H1 (cell line): ENCODE measurements at regions not wholly inside any gene's neighbourhood (a gene's known extent, or its start where the extent isn't known, plus 50 kb on each side); places are given as distances from the start of the nearest gene placed in this dataset.

Experiments used
- CTCF ChIA-PET: fragments of 300-600 bp; sonication (Branson Sonifier 250); formaldehyde crosslinking; loops from one replicate; lab custom pipeline; 2021; ENCODE audit not compliant: partially characterized antibody; lab: Charles Lee
- POLR2A ChIA-PET: fragments of 300-600 bp; sonication (Branson Sonifier 250); formaldehyde crosslinking; loops from one replicate; lab custom pipeline; 2021; ENCODE audit warnings: inconsistent platforms; ENCODE audit not compliant: partially characterized antibody; lab: Charles Lee
- DNase-seq, 2 experiments: peaks; one replicate each; pipeline versions ENCODE4 v3.0.0 to v3.0.0-alpha.2; 2010 to 2022; ENCODE audit warnings: low spot score in 2 of 2, low read depth in 1 of 2, mixed read lengths in 1 of 2
- FAIRE-seq: peaks from 2 replicates; lab custom pipeline; 2011; peaks lifted over from hg19 to GRCh38; lab: Jason Lieb, UNC
- H2AFZ ChIP-seq: 2 replicates; pipeline ENCODE4 v1.8.1; 2012; ENCODE audit warnings: low read length, inconsistent platforms
- H2AK5ac ChIP-seq: 2 replicates; pipeline ENCODE4 v1.6.1; 2013; ENCODE audit warnings: low read depth, low read length
- H2BK120ac ChIP-seq: replicated peaks from 2 replicates; pipeline ENCODE3; 2013; ENCODE audit warnings: low read depth, low read length, inconsistent platforms
- H2BK12ac ChIP-seq: 2 replicates; pipeline ENCODE4 v1.6.1; 2013; ENCODE audit warnings: low read depth, low read length
- H2BK15ac ChIP-seq: 2 replicates; pipeline ENCODE4 v1.6.1; 2013; ENCODE audit warnings: low read length
- H2BK20ac ChIP-seq: 2 replicates; pipeline ENCODE4 v1.6.1; 2013; ENCODE audit warnings: low read length
- H2BK5ac ChIP-seq: 2 replicates; pipeline ENCODE4 v1.6.1; 2013; ENCODE audit warnings: low read depth, low read length
- H3K14ac ChIP-seq: 2 replicates; pipeline ENCODE4 v1.6.1; 2013; ENCODE audit warnings: inconsistent platforms; ENCODE audit not compliant: insufficient read length
- H3K18ac ChIP-seq: 2 replicates; pipeline ENCODE4 v1.6.1; 2013; ENCODE audit warnings: low read length; ENCODE audit errors: extremely low read depth
- H3K23ac ChIP-seq: 2 replicates; pipeline ENCODE4 v1.6.1; 2013; ENCODE audit warnings: inconsistent platforms; ENCODE audit not compliant: insufficient read length
- H3K23me2 ChIP-seq: 2 replicates; pipeline ENCODE4 v1.6.1; 2013; ENCODE audit warnings: low read depth, low read length
- H3K27ac ChIP-seq: 2 replicates; pipeline ENCODE4 v1.6.1; 2011; ENCODE audit warnings: low read depth, low read length, inconsistent platforms
- H3K27me3 ChIP-seq, 4 experiments: replicated peaks in 1 of 4; 1 replicate in 1 of 4; 2 replicates in 3 of 4; pipeline versions ENCODE4 v1.6.1 to v1.8.1; 2011 to 2013; ENCODE audit warnings: low read length in 3 of 4, mild to moderate bottlenecking in 3 of 4, inconsistent platforms in 2 of 4, mixed read lengths in 2 of 4, moderate library complexity in 1 of 4; ENCODE audit not compliant: control insufficient read depth in 3 of 4, insufficient read depth in 3 of 4; ENCODE audit errors: extremely low read depth in 1 of 4
- H3K36me3 ChIP-seq, 4 experiments: 2 replicates each; pipeline versions ENCODE4 v1.6.1 to v1.8.1; 2011 to 2013; ENCODE audit warnings: mild to moderate bottlenecking in 4 of 4, low read length in 3 of 4, moderate library complexity in 2 of 4, control low read depth in 1 of 4, inconsistent platforms in 1 of 4; ENCODE audit not compliant: insufficient read depth in 4 of 4, control insufficient read depth in 2 of 4
- H3K4ac ChIP-seq: replicated peaks from 2 replicates; pipeline ENCODE3; 2013; ENCODE audit warnings: low read length, low read depth, mixed read lengths, inconsistent platforms; ENCODE audit not compliant: insufficient read length
- H3K4me1 ChIP-seq, 4 experiments: replicated peaks in 1 of 4; 1 replicate in 1 of 4; 2 replicates in 3 of 4; pipeline versions ENCODE4 v1.6.1 to v1.8.1; 2011 to 2013; ENCODE audit warnings: low read length in 3 of 4, inconsistent platforms in 2 of 4, mixed read lengths in 1 of 4; ENCODE audit not compliant: insufficient read depth in 4 of 4, control insufficient read depth in 3 of 4
- H3K4me2 ChIP-seq, 2 experiments: 2 replicates each; pipeline versions ENCODE4 v1.6.1 to v1.8.1; 2011 to 2013; ENCODE audit warnings: low read depth in 2 of 2, low read length in 2 of 2, control low read depth in 1 of 2, inconsistent platforms in 1 of 2, mild to moderate bottlenecking in 1 of 2; ENCODE audit not compliant: insufficient read depth in 1 of 2
- H3K4me3 ChIP-seq, 4 experiments: fragments of 200-600, 300-600 bp in 1 of 4; sonication (generic), shearing (Covaris generic), sonication (Bioruptor Twin) in 1 of 4; 2 replicates each; pipeline versions ENCODE4 v1.5.1 to v1.8.1; 2011 to 2016; ENCODE audit warnings: low read length in 4 of 4, low read depth in 3 of 4, control low read depth in 2 of 4, inconsistent platforms in 2 of 4, mild to moderate bottlenecking in 2 of 4, mixed read lengths in 1 of 4, moderate library complexity in 1 of 4; ENCODE audit not compliant: insufficient read depth in 2 of 4; ENCODE audit errors: extremely low read depth in 1 of 4
- H3K56ac ChIP-seq: replicated peaks from 2 replicates; pipeline ENCODE3; 2013; ENCODE audit warnings: low read depth, mild to moderate bottlenecking, mixed read lengths, low read length, inconsistent platforms; ENCODE audit not compliant: insufficient read length
- H3K79me1 ChIP-seq: 2 replicates; pipeline ENCODE4 v1.6.1; 2013; ENCODE audit warnings: low read depth, low read length, control low read depth
- H3K79me2 ChIP-seq, 2 experiments: 2 replicates each; pipeline versions ENCODE4 v1.6.1 to v1.8.1; 2012 to 2013; ENCODE audit warnings: low read length in 2 of 2, mild to moderate bottlenecking in 2 of 2, inconsistent platforms in 1 of 2; ENCODE audit not compliant: insufficient read depth in 2 of 2, control insufficient read depth in 1 of 2
- H3K9ac ChIP-seq, 4 experiments: replicated peaks in 1 of 4; 1 replicate in 1 of 4; 2 replicates in 3 of 4; pipeline versions ENCODE4 v1.6.1 to v1.8.1; 2011 to 2013; ENCODE audit warnings: low read depth in 3 of 4, low read length in 3 of 4, control low read depth in 2 of 4, mild to moderate bottlenecking in 2 of 4, moderate library complexity in 2 of 4, inconsistent platforms in 1 of 4; ENCODE audit errors: extremely low read depth in 1 of 4
- H3K9me3 ChIP-seq, 2 experiments: 2 replicates each; pipeline versions ENCODE4 v1.6.1 to v1.8.1; 2012 to 2013; ENCODE audit warnings: mild to moderate bottlenecking in 2 of 2, moderate library complexity in 2 of 2, control low read depth in 1 of 2, inconsistent platforms in 1 of 2, low read depth in 1 of 2, low read length in 1 of 2, mixed read lengths in 1 of 2; ENCODE audit not compliant: insufficient read depth in 2 of 2
- H4K20me1 ChIP-seq, 2 experiments: replicated peaks in 1 of 2; 2 replicates each; pipeline versions ENCODE3 to v1.8.1; 2011 to 2013; ENCODE audit warnings: inconsistent platforms in 2 of 2, low read length in 2 of 2, mild to moderate bottlenecking in 1 of 2; ENCODE audit not compliant: insufficient read depth in 2 of 2, control insufficient read depth in 1 of 2
- H4K5ac ChIP-seq: 2 replicates; pipeline ENCODE4 v1.6.1; 2013; ENCODE audit warnings: low read length, low read depth, mixed read lengths, inconsistent platforms; ENCODE audit not compliant: insufficient read length
- H4K8ac ChIP-seq: 2 replicates; pipeline ENCODE4 v1.8.0; 2013; ENCODE audit warnings: mild to moderate bottlenecking, moderate library complexity, low read length, inconsistent platforms; ENCODE audit not compliant: insufficient read depth; ENCODE audit errors: extremely low read depth
- H4K91ac ChIP-seq: replicated peaks from 2 replicates; pipeline ENCODE3; 2013; ENCODE audit warnings: low read length, mixed read lengths, inconsistent platforms; ENCODE audit not compliant: insufficient read length
- JUND ChIP-seq: IDR thresholded peaks from 2 replicates; pipeline ENCODE4 v1.6.1; 2011; ENCODE audit warnings: mild to moderate bottlenecking, improper control_type of control experiment, low read length
- SP1 ChIP-seq: IDR thresholded peaks from 2 replicates; pipeline ENCODE4 v1.6.1; 2011; ENCODE audit warnings: low read depth, low read length
- WGBS, 2 experiments: shearing (Covaris generic) in 1 of 2; methylation state at CpG; one replicate each; pipeline versions ENCODE4 v1.1.6 to v1.1.7; 2013 to 2015; ENCODE audit warnings: low lambda C conversion rate in 2 of 2, mixed read lengths in 2 of 2, inconsistent platforms in 1 of 2, low coverage in 1 of 2, missing lambda C conversion rate in 1 of 2; ENCODE audit not compliant: insufficient replicate concordance in 2 of 2, insufficient coverage in 1 of 2, insufficient read length in 1 of 2; ENCODE audit errors: extremely low coverage in 1 of 2, missing lambda C conversion rate in 1 of 2; 5-methylcytosine and 5-hydroxymethylcytosine counted together
- TF ChIP-seq, protein P1 (sequence below): IDR thresholded peaks from 2 replicates; pipeline ENCODE4 v1.6.1; 2011; ENCODE audit warnings: low read depth, mild to moderate bottlenecking, low read length; ENCODE audit not compliant: insufficient read depth

DNA sequence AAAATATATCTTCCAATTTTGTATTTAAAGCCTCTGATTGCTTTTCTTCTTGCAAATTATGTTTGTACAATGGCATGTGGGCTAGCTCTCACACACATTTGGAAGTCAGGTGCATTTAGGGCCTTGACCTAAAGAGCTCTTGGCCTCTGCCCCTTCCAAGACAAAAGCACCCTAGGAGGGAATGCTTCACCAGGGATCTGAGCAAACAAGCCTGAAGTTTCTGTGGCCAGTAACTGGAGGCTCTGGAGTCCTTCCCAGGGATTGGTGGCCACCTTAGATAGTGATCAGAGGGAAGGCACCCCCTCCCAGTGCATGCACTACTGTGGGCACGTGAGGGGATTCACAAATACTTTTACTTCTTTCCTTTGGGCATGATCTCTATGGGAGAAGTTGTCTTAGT lies 60.3 kb upstream of the DIPK2B start:
- Histone ChIP-seq H4K91ac (no peak overlapping the region), H4K5ac (no peak overlapping the region), H4K8ac (no peak overlapping the region), H3K23ac (no peak overlapping the region), H2BK15ac (no peak overlapping the region), H3K18ac (no peak overlapping the region), H3K4me1 (no peaks in the 10 kb centered on the region), H2AK5ac (no peak overlapping the region), H3K14ac (no peak overlapping the region), H3K4me3 (no peak overlapping the region), H3K27me3 (no peaks in the 10 kb centered on the region), H2BK120ac (no peak overlapping the region), H3K9me3 (no peaks in the 10 kb centered on the region), H3K4ac (no peak overlapping the region), H3K79me1 (no peaks in the 10 kb centered on the region), H4K20me1 (no peaks in the 10 kb centered on the region), H2AFZ (no peak overlapping the region), H3K9ac (no peak overlapping the region), H2BK5ac (no peak overlapping the region), H3K4me2 (no peak overlapping the region), H2BK12ac (no peak overlapping the region), H3K23me2 (no peaks in the 10 kb centered on the region), H3K36me3 (no peaks in the 10 kb centered on the region), H3K27ac (no peak overlapping the region), H2BK20ac (no peak overlapping the region), H3K79me2 (no peaks in the 10 kb centered on the region), H3K56ac (no peak overlapping the region)
- TF ChIP-seq JUND (no peak), SP1 (no peak)
- TF ChIP-seq, protein P1, sequence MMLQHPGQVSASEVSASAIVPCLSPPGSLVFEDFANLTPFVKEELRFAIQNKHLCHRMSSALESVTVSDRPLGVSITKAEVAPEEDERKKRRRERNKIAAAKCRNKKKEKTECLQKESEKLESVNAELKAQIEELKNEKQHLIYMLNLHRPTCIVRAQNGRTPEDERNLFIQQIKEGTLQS: no peak
- ChIA-PET CTCF (no interaction called here), POLR2A (no interaction called here)
- no peak for DNase-seq
- 14% methylated on average over 1 of the region's 1 CpG; no CpG with 5 or more reads in 1 of the 2 experiments for WGBS, 2 experiments
- FAIRE-seq: peak; percentile 13
